Motor neuron (in vitro differentiated cells): ENCODE measurements at regions not wholly inside any gene's neighbourhood (a gene's known extent, or its start where the extent isn't known, plus 50 kb on each side); places are given as distances from the start of the nearest gene placed in this dataset.
"Not testable (repeated sequence)": the region's sequence is repeated elsewhere in the genome, so short reads cannot be mapped to it uniquely, and the experiment has no call there.

Source experiments
- ATAC-seq, 8 experiments: fragments of 200-7000 bp; cut with Tn5 transposase; replicated peaks in 6 of 8; 2 replicates each; pipeline ENCODE4 v1.8.0; 2021; ENCODE audit warnings: mild to moderate bottlenecking in 8 of 8, moderate library complexity in 8 of 8
- H3K27ac ChIP-seq, 2 donors: fragments of 250-450 bp; sonication (Bioruptor Pico); 2 replicates each; pipeline ENCODE4 v1.9.0; 2021; ENCODE audit warnings: antibody characterized with exemption in 2 of 2, mild to moderate bottlenecking in 2 of 2, moderate library complexity in 1 of 2
- H3K4me1 ChIP-seq, 2 donors: fragments of 250-450 bp; sonication (Bioruptor Pico); replicated peaks in 1 of 2; 2 replicates each; pipeline ENCODE4 v1.6.1; 2021; ENCODE audit warnings: antibody characterized with exemption in 2 of 2, mild to moderate bottlenecking in 2 of 2, moderate library complexity in 1 of 2
- H3K4me3 ChIP-seq, 5 donors: fragments of 250-450 bp; sonication (Bioruptor Pico); 2 replicates each; pipeline ENCODE4 v1.9.0; 2021; ENCODE audit warnings: antibody characterized with exemption in 5 of 5, mild to moderate bottlenecking in 5 of 5, moderate library complexity in 4 of 5
- WGBS, 10 experiments: fragments of 450-650 bp; shearing (Covaris generic); methylation state at CpG; one replicate each; pipeline ENCODE4 v1.0.0; 2022; 5-methylcytosine and 5-hydroxymethylcytosine counted together
- in situ Hi-C, 9 experiments: fragments of 400-800 bp; cut with MboI; loops; one replicate each; pipeline ENCODE4 v1.15.0; 2021; ENCODE audit warnings: low sequenced_read_pairs in 9 of 9, low pct_unique_long_range_greater_than_20kb in 2 of 9; ENCODE audit not compliant: unreplicated experiment in 9 of 9

DNA sequence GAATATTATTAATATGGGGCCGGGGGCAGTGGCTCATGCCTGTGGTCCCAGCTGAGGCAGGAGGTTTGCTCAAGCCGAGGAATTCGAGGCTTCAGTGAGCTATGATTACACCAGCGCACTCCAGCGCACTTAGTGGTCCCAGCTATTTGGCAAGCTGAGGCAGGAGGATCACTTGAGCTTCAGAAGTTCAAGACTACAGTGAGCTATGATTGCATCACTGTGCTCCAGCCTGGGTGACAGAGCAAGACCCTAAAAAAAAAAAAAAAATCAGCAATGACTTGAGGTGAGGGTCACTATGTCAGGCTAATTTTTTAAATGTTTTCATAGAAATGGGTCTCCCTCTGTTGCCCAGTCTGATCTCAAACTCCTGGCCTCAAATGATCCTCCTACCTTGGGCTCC lies 243.4 kb downstream of the RBM19 start:
- no peak overlapping the region for H3K27ac ChIP-seq
- H3K4me3 ChIP-seq: no peak overlapping the region
- WGBS, 10 experiments: 0 to 100% (median 67%) methylated on average over 1 to 4 of the region's 5 CpGs; no CpG with 5 or more reads in 1 of the 10 experiments
- in situ Hi-C loops: no loop called here
- no peak for ATAC-seq
- H3K4me1 ChIP-seq: peaks cover 7 to 14% of the 10 kb centered on the region in 2 donors

DNA sequence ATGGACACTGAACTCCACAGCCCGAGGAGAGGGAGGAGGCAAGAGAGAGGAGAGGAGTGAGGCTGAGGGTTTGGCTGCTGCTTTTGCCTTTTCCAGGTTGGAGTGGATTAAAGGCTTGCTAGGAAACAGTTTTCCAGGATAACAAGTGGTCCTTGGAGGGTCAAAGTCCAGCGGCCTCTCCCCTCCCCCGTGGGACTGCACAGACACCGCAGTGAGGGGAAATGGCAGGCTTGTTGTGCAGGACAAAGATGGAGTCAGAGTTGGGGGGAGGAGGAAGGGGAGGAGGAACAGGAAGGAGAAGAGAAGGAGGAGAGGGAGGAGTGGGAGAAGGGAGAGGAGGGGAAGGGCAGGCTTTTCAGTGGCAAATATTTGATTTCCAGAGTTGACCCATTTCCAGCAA lies 245.5 kb downstream of the RBM19 start:
- Histone ChIP-seq H3K27ac (no peak overlapping the region), H3K4me1 (peaks cover 7 to 14% of the 10 kb centered on the region in 2 donors), H3K4me3 (no peak overlapping the region)
- in situ Hi-C loops: no loop called here
- ATAC-seq: no peak
- 13% methylated on average over 1 of the region's 4 CpGs; no CpG with 5 or more reads in 9 of the 10 experiments for WGBS, 10 experiments

GRCh38 chr12:113719911-113720591 lies 246.1 kb downstream of the RBM19 start:
- H3K4me3 ChIP-seq: no peak overlapping the region
- in situ Hi-C loops: no loop called here
- WGBS, 10 experiments: 50 to 100% (median 91%) methylated on average over 1 to 5 of the region's 8 CpGs; no CpG with 5 or more reads in 2 of the 10 experiments
- no peak for ATAC-seq
- H3K4me1 ChIP-seq: peaks cover 7 to 9% of the 10 kb centered on the region in 2 donors
- H3K27ac ChIP-seq: no peak overlapping the region

DNA sequence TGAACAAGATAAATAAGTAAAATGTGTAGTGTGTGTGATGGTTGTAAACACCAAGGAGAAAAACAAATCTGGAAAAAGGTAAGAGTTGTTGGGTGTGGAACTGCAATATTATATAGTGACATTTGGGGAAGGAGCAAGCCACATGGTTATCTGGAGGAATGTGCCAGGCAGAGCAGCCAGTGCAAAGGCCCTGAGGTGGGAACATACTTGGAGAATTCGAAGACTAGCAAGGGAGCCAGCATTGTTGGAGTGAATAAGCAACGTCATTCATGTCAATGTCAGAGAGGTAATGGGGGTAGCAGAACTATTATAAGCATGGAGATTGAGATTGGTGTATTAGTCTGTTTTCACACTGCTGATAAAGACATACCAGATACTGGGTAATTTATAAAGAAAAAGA lies 241.5 kb upstream of the LHX5 start:
- Histone ChIP-seq H3K4me3 (no peak overlapping the region), H3K4me1 (no peaks in the 10 kb centered on the region), H3K27ac (no peak overlapping the region)
- no peak for ATAC-seq
- in situ Hi-C loops: no loop called here
- WGBS, 10 experiments: 7 to 88% (median 59%) methylated on average over 1 to 2 of the region's 2 CpGs; no CpG with 5 or more reads in 3 of the 10 experiments

DNA sequence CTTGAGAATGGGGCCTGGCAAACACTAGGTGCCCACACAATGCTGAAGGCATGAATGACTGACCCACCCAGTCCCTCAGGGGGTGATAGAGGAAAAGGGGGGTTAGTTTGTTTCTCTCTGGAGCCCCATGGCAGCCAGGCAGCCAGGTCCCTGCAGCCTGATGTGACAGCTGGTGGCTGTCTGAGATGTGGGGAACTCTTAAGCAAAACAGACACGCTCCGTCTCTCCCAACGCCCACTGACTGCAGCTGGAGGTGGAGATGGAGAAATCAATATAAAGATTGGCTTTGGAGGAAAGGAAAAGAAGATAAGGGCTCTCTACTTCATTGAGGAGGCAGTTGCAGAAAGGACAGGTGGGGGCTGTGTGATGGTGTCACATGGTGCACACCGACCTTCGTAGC lies 240.8 kb upstream of the LHX5 start:
- in situ Hi-C loops: no loop called here
- WGBS, 10 experiments: 20 to 100% (median 81%) methylated on average over 2 to 5 of the region's 5 CpGs; no CpG with 5 or more reads in 2 of the 10 experiments
- ATAC-seq: no peak
- Histone ChIP-seq H3K4me3 (no peak overlapping the region), H3K4me1 (no peaks in the 10 kb centered on the region), H3K27ac (no peak overlapping the region)

DNA sequence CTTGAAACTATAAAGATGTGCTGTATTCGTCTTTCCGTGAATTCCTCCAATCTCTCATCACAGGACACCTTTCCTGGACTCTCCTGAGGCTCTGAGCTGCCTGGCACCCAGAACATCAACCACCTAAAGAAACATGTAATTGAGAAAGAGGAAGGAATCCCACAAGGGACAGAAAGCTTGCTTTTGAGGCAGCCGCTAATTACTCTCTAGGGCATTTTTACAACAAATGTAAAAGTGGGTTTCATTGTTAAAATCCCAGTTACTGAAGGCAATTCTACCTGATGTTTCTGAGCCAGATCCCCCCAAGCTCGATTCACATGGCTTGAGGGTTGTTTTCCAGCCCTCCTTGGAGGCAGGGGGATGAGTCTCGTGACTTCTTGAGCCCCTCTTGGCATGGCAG lies 238.5 kb upstream of the LHX5 start:
- Histone ChIP-seq H3K27ac (no peak overlapping the region), H3K4me3 (no peak overlapping the region), H3K4me1 (no peaks in the 10 kb centered on the region)
- WGBS, 10 experiments: 0 to 100% (median 64%) methylated on average over 1 to 5 of the region's 5 CpGs; no CpG with 5 or more reads in 4 of the 10 experiments
- ATAC-seq: no peak
- in situ Hi-C loops: no loop called here

GRCh38 chr12:113709456-113709855 lies 237.8 kb upstream of the LHX5 start:
- Histone ChIP-seq H3K27ac (no peak overlapping the region), H3K4me1 (no peaks in the 10 kb centered on the region), H3K4me3 (no peak overlapping the region)
- in situ Hi-C loops: no loop called here
- 26 to 88% (median 67%) methylated on average over 1 to 3 of the region's 3 CpGs; no CpG with 5 or more reads in 1 of the 10 experiments for WGBS, 10 experiments
- no peak for ATAC-seq

- no peak overlapping the region for H3K4me3 ChIP-seq
- ATAC-seq: no peak
- in situ Hi-C loops: no loop called here
- WGBS, 10 experiments: 14 to 90% (median 79%) methylated on average over 1 to 7 of the region's 11 CpGs; no CpG with 5 or more reads in 4 of the 10 experiments
- H3K4me1 ChIP-seq: peaks cover 8 to 10% of the 10 kb centered on the region in 2 donors
- H3K27ac ChIP-seq: no peak overlapping the region
Measured at GRCh38 chr12:113702836-113703235, 231.2 kb upstream of the LHX5 start.

- no peak for ATAC-seq
- Histone ChIP-seq H3K4me3 (no peak overlapping the region), H3K27ac (no peak overlapping the region), H3K4me1 (peaks cover 9 to 14% of the 10 kb centered on the region in 2 donors)
- in situ Hi-C loops: no loop called here
- WGBS, 10 experiments: 3 to 85% (median 71%) methylated on average over 2 to 4 of the region's 4 CpGs; no CpG with 5 or more reads in 1 of the 10 experiments
Measured at GRCh38 chr12:113702276-113702675, 230.6 kb upstream of the LHX5 start.

GRCh38 chr12:113700943-113701342 lies 229.3 kb upstream of the LHX5 start:
- 0 to 30% (median 14%) methylated on average over 1 to 5 of the region's 5 CpGs; no CpG with 5 or more reads in 4 of the 10 experiments for WGBS, 10 experiments
- Histone ChIP-seq H3K4me1 (peaks cover 9 to 15% of the 10 kb centered on the region in 2 donors), H3K4me3 (no peak overlapping the region), H3K27ac (no peak overlapping the region)
- in situ Hi-C loops: no loop called here
- ATAC-seq: peak in 7 of 8 experiments; percentile 90 to 100 (median 94)

DNA sequence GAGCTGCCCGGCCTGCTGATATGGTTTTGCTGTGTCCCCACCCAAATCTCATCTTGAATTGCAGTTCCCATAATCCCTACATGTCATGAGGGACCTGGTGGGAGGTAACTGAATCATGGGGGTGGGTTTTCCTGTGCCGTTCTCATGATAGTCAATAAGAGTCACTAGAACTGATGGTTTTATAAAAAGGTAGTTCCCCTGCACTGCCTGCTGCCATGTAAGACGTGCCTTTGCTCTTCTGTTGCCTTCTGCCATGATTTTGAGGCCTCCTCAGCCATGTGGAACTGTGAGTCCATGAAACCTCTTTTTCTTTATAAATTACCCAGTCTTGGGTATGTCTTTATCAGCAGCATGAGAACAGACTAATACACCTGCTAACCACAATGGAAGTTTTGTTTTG lies 228.3 kb upstream of the LHX5 start:
- peaks cover 9 to 15% of the 10 kb centered on the region in 2 donors for H3K4me1 ChIP-seq
- in situ Hi-C loops, ATAC-seq, H3K27ac ChIP-seq, H3K4me3 ChIP-seq: not testable (repeated sequence)
- 0 to 100% (median 60%) methylated on average over 1 to 2 of the region's 3 CpGs; no CpG with 5 or more reads in 5 of the 10 experiments for WGBS, 10 experiments

- in situ Hi-C loops: no loop called here
- 0 to 76% (median 29%) methylated on average over 1 to 4 of the region's 5 CpGs; no CpG with 5 or more reads in 6 of the 10 experiments for WGBS, 10 experiments
- H3K27ac ChIP-seq: no peak overlapping the region
- peaks cover 9 to 15% of the 10 kb centered on the region in 2 donors for H3K4me1 ChIP-seq
- no peak overlapping the region for H3K4me3 ChIP-seq
- no peak for ATAC-seq
Measured at GRCh38 chr12:113698510-113698858, 226.8 kb upstream of the LHX5 start.

- ATAC-seq: peak in 4 of 8 experiments; percentile 66 to 75 (median 72)
- Histone ChIP-seq H3K4me3 (no peak overlapping the region), H3K27ac (no peak overlapping the region), H3K4me1 (peaks cover 8 to 14% of the 10 kb centered on the region in 2 donors)
- in situ Hi-C loops: no loop called here
- WGBS, 10 experiments: 0 to 32% (median 13%) methylated on average over 1 to 9 of the region's 11 CpGs; no CpG with 5 or more reads in 2 of the 10 experiments
Measured at GRCh38 chr12:113697651-113698509, 226.2 kb upstream of the LHX5 start.
